Liver (tissue), 7 donors: ENCODE measurements at regions not wholly inside any gene's neighbourhood (a gene's known extent, or its start where the extent isn't known, plus 50 kb on each side); places are given as distances from the start of the nearest gene placed in this dataset.

Experiments used
- DNase-seq: peaks from one replicate; pipeline ENCODE4 v3.0.0-alpha.2; 2017; ENCODE audit warnings: low spot score
- H3K27ac ChIP-seq, 2 donors: one replicate each; pipeline ENCODE4 v1.7.0; 2013; ENCODE audit warnings: inconsistent platforms in 2 of 2, low read length in 2 of 2, control low read depth in 1 of 2, low read depth in 1 of 2, mild to moderate bottlenecking in 1 of 2
- H3K27me3 ChIP-seq, 4 donors: one replicate each; pipeline versions ENCODE4 v1.6.1 to v1.7.0; 2013; ENCODE audit warnings: low read length in 3 of 4, inconsistent platforms in 1 of 4, mild to moderate bottlenecking in 1 of 4, moderate library complexity in 1 of 4; ENCODE audit not compliant: control insufficient read depth in 4 of 4, insufficient read depth in 4 of 4
- H3K36me3 ChIP-seq, 4 donors: one replicate each; pipeline versions ENCODE4 v1.6.1 to v1.7.0; 2013; ENCODE audit warnings: low read length in 3 of 4, mild to moderate bottlenecking in 3 of 4, low read depth in 1 of 4, moderate library complexity in 1 of 4; ENCODE audit not compliant: control insufficient read depth in 4 of 4, insufficient read depth in 3 of 4
- H3K4me1 ChIP-seq, 4 donors: one replicate each; pipeline versions ENCODE4 v1.6.1 to v1.7.0; 2013; ENCODE audit warnings: low read length in 3 of 4, mild to moderate bottlenecking in 3 of 4, moderate library complexity in 1 of 4; ENCODE audit not compliant: control insufficient read depth in 4 of 4, insufficient read depth in 4 of 4
- H3K4me3 ChIP-seq, 3 donors: one replicate each; pipeline versions ENCODE4 v1.6.1 to v1.7.0; 2013; ENCODE audit warnings: low read length in 3 of 3, control low read depth in 1 of 3, low read depth in 1 of 3, mild to moderate bottlenecking in 1 of 3
- H3K9ac ChIP-seq, 2 donors: one replicate each; pipeline ENCODE4 v1.7.0; 2013; ENCODE audit warnings: low read length in 2 of 2, mild to moderate bottlenecking in 2 of 2, moderate library complexity in 2 of 2, control low read depth in 1 of 2, low read depth in 1 of 2
- H3K9me3 ChIP-seq, 4 donors: one replicate each; pipeline versions ENCODE4 v1.6.1 to v1.7.0; 2013; ENCODE audit warnings: low read length in 3 of 4; ENCODE audit not compliant: control insufficient read depth in 4 of 4
- EGR1 ChIP-seq, 2 donors: IDR thresholded peaks; 2 replicates each; pipeline ENCODE4 v1.6.1; 2016 to 2018; ENCODE audit warnings: antibody characterized with exemption in 2 of 2, low read depth in 2 of 2
- FOXA2 ChIP-seq: IDR thresholded peaks from 2 replicates; pipeline ENCODE4 v1.6.1; 2016; ENCODE audit warnings: antibody characterized with exemption
- GABPA ChIP-seq, 2 donors: IDR thresholded peaks in 1 of 2; conservative IDR thresholded peaks in 1 of 2; 2 replicates each; pipeline ENCODE4 v1.6.1; 2016; ENCODE audit warnings: antibody characterized with exemption in 2 of 2, mild to moderate bottlenecking in 1 of 2, moderate library complexity in 1 of 2
- HNF4A ChIP-seq, 2 donors: conservative IDR thresholded peaks; 2 replicates each; pipeline ENCODE4 v1.6.1; 2016; ENCODE audit warnings: antibody characterized with exemption in 2 of 2, mild to moderate bottlenecking in 2 of 2
- HNF4G ChIP-seq: IDR thresholded peaks from 2 replicates; pipeline ENCODE4 v1.6.1; 2016; ENCODE audit warnings: antibody characterized with exemption
- JUND ChIP-seq, 2 donors: IDR thresholded peaks; 2 replicates each; pipeline ENCODE4 v1.6.1; 2016; ENCODE audit warnings: antibody characterized with exemption in 2 of 2
- NR2F2 ChIP-seq: IDR thresholded peaks from 2 replicates; pipeline ENCODE4 v1.6.1; 2016; ENCODE audit warnings: antibody characterized with exemption
- RAD21 ChIP-seq, 2 donors: IDR thresholded peaks; 2 replicates each; pipeline ENCODE4 v1.6.1; 2016; ENCODE audit warnings: antibody characterized with exemption in 2 of 2, mild to moderate bottlenecking in 2 of 2
- RXRA ChIP-seq, 2 donors: IDR thresholded peaks; 2 replicates each; pipeline ENCODE4 v1.6.1; 2017 to 2018; ENCODE audit warnings: antibody characterized with exemption in 2 of 2, mild to moderate bottlenecking in 1 of 2
- YY1 ChIP-seq: IDR thresholded peaks from 2 replicates; pipeline ENCODE4 v1.6.1; 2016; ENCODE audit warnings: antibody characterized with exemption, mild to moderate bottlenecking
- WGBS: extraction: QIAGEN DNeasy Blood & Tissue Kit; methylation state at CpG from one replicate; pipeline ENCODE4 v1.1.7; 2013; 5-methylcytosine and 5-hydroxymethylcytosine counted together
- TF ChIP-seq, protein P1 (sequence below): IDR thresholded peaks from 2 replicates; pipeline ENCODE4 v1.6.1; 2016; ENCODE audit warnings: antibody characterized with exemption
- TF ChIP-seq, protein P2 (sequence below): IDR thresholded peaks from 2 replicates; pipeline ENCODE4 v1.6.1; 2016; ENCODE audit warnings: antibody characterized with exemption
- TF ChIP-seq, protein P3 (sequence below): IDR thresholded peaks from 2 replicates; pipeline ENCODE4 v1.6.1; 2016; ENCODE audit warnings: antibody characterized with exemption, mild to moderate bottlenecking
- TF ChIP-seq, protein P4 (sequence below): IDR thresholded peaks from 2 replicates; pipeline ENCODE4 v1.6.1; 2016; ENCODE audit warnings: antibody characterized with exemption
- donor health status: healthy.
- donor health status: healthy.
- donor health status: healthy.
- donor health status: healthy.

DNA sequence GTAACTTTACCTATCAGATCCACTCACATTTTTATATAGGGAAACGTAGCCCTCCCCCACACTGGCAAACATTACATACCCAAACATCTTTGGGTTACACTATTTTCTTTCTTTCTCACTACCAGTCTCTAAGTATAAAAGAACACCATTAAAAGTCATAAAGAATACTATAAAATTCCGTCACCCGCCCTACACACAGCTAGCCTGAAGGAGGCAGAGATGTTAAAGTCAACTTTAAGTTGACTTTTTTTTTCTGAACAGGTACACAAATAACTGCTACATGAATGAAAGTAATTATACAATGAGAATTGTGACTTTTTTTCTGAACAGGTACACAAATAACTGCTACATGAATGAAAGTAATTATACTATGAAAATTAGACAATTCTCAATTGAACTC, 628.3 kb downstream of the NUP35 start:
- Histone ChIP-seq H3K4me1 (no peaks in the 10 kb centered on the region), H3K4me3 (no peak overlapping the region), H3K9ac (no peak overlapping the region), H3K9me3 (no peaks in the 10 kb centered on the region), H3K36me3 (no peaks in the 10 kb centered on the region), H3K27ac (no peak overlapping the region), H3K27me3 (no peaks in the 10 kb centered on the region)
- 57% methylated on average over 3 of the region's 3 CpGs for WGBS
- no peak for DNase-seq
- TF ChIP-seq HNF4A (conservative IDR thresholded peaks at IDR 0.05) = no peak
- TF ChIP-seq, protein P1, sequence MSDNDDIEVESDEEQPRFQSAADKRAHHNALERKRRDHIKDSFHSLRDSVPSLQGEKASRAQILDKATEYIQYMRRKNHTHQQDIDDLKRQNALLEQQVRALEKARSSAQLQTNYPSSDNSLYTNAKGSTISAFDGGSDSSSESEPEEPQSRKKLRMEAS = no peak
- TF ChIP-seq EGR1 (IDR thresholded peaks at IDR 0.05; ENCODE audit: low read depth in 2 of 2) = no peak
- TF ChIP-seq HNF4G = no peak
- TF ChIP-seq, protein P2, sequence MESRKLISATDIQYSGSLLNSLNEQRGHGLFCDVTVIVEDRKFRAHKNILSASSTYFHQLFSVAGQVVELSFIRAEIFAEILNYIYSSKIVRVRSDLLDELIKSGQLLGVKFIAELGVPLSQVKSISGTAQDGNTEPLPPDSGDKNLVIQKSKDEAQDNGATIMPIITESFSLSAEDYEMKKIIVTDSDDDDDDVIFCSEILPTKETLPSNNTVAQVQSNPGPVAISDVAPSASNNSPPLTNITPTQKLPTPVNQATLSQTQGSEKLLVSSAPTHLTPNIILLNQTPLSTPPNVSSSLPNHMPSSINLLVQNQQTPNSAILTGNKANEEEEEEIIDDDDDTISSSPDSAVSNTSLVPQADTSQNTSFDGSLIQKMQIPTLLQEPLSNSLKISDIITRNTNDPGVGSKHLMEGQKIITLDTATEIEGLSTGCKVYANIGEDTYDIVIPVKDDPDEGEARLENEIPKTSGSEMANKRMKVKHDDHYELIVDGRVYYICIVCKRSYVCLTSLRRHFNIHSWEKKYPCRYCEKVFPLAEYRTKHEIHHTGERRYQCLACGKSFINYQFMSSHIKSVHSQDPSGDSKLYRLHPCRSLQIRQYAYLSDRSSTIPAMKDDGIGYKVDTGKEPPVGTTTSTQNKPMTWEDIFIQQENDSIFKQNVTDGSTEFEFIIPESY = no peak
- TF ChIP-seq GABPA (IDR thresholded peaks at IDR 0.05 in 1 of 2, conservative IDR thresholded peaks at IDR 0.05 in 1 of 2) = no peak
- TF ChIP-seq YY1 = no peak
- no peak for TF ChIP-seq NR2F2
- TF ChIP-seq RAD21 (IDR thresholded peaks at IDR 0.05) = no peak

DNA sequence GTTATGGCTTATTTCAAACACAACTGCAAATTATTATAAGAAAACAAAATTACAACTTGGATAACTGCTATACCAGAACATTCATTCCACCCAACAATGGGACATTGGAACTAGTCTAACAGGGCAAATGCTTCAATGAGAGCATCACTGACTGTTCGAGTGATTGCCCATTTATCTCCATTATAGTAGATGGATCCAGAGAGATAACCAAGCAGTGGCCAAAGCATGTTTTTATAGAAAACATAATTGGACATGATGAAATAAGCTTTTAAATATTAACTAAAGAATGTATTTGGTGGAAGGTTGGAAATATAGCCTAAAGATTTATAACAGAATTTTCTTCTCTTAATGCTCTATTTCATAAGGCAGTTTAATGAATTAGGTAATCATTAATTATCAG, 634.8 kb downstream of the NUP35 start:
- TF ChIP-seq YY1 = no peak
- no peak for TF ChIP-seq FOXA2
- no peak for TF ChIP-seq NR2F2
- TF ChIP-seq RAD21 (IDR thresholded peaks at IDR 0.05) = no peak
- no peak for TF ChIP-seq JUND (IDR thresholded peaks at IDR 0.05)
- TF ChIP-seq, protein P3, sequence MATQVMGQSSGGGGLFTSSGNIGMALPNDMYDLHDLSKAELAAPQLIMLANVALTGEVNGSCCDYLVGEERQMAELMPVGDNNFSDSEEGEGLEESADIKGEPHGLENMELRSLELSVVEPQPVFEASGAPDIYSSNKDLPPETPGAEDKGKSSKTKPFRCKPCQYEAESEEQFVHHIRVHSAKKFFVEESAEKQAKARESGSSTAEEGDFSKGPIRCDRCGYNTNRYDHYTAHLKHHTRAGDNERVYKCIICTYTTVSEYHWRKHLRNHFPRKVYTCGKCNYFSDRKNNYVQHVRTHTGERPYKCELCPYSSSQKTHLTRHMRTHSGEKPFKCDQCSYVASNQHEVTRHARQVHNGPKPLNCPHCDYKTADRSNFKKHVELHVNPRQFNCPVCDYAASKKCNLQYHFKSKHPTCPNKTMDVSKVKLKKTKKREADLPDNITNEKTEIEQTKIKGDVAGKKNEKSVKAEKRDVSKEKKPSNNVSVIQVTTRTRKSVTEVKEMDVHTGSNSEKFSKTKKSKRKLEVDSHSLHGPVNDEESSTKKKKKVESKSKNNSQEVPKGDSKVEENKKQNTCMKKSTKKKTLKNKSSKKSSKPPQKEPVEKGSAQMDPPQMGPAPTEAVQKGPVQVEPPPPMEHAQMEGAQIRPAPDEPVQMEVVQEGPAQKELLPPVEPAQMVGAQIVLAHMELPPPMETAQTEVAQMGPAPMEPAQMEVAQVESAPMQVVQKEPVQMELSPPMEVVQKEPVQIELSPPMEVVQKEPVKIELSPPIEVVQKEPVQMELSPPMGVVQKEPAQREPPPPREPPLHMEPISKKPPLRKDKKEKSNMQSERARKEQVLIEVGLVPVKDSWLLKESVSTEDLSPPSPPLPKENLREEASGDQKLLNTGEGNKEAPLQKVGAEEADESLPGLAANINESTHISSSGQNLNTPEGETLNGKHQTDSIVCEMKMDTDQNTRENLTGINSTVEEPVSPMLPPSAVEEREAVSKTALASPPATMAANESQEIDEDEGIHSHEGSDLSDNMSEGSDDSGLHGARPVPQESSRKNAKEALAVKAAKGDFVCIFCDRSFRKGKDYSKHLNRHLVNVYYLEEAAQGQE = no peak
- no peak for TF ChIP-seq RXRA (IDR thresholded peaks at IDR 0.05)
- TF ChIP-seq, protein P4, sequence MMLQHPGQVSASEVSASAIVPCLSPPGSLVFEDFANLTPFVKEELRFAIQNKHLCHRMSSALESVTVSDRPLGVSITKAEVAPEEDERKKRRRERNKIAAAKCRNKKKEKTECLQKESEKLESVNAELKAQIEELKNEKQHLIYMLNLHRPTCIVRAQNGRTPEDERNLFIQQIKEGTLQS = no peak
- no peak for TF ChIP-seq EGR1 (IDR thresholded peaks at IDR 0.05; ENCODE audit: low read depth in 2 of 2)
- no peaks in the 10 kb centered on the region for H3K4me1 ChIP-seq
- WGBS = 73% methylated on average over 1 of the region's 1 CpG
- H3K9ac ChIP-seq = no peak overlapping the region
- no peaks in the 10 kb centered on the region for H3K36me3 ChIP-seq
- H3K27ac ChIP-seq = no peak overlapping the region
- no peaks in the 10 kb centered on the region for H3K9me3 ChIP-seq
- no peaks in the 10 kb centered on the region for H3K27me3 ChIP-seq
- H3K4me3 ChIP-seq = no peak overlapping the region
- no peak for DNase-seq
